Rectal smooth muscle tissue (tissue), 1 donor: ENCODE measurements at regions not wholly inside any gene's neighbourhood (a gene's known extent, or its start where the extent isn't known, plus 50 kb on each side); places are given as distances from the start of the nearest gene placed in this dataset.

Experiments
- H3K27ac ChIP-seq: one replicate; pipeline ENCODE4 v1.7.0; 2013; ENCODE audit warnings: low read depth, low read length, inconsistent platforms
- H3K27me3 ChIP-seq: one replicate; pipeline ENCODE4 v1.7.0; 2013; ENCODE audit warnings: low read length; ENCODE audit not compliant: control insufficient read depth, insufficient read depth
- H3K36me3 ChIP-seq: one replicate; pipeline ENCODE4 v1.7.0; 2013; ENCODE audit warnings: low read length; ENCODE audit not compliant: control insufficient read depth, insufficient read depth
- H3K4me1 ChIP-seq: one replicate; pipeline ENCODE4 v1.7.0; 2013; ENCODE audit warnings: low read length; ENCODE audit not compliant: control insufficient read depth, insufficient read depth
- H3K4me3 ChIP-seq: one replicate; pipeline ENCODE4 v1.7.0; 2013; ENCODE audit warnings: low read length
- H3K9ac ChIP-seq: one replicate; pipeline ENCODE4 v1.7.0; 2013; ENCODE audit warnings: low read length

DNA sequence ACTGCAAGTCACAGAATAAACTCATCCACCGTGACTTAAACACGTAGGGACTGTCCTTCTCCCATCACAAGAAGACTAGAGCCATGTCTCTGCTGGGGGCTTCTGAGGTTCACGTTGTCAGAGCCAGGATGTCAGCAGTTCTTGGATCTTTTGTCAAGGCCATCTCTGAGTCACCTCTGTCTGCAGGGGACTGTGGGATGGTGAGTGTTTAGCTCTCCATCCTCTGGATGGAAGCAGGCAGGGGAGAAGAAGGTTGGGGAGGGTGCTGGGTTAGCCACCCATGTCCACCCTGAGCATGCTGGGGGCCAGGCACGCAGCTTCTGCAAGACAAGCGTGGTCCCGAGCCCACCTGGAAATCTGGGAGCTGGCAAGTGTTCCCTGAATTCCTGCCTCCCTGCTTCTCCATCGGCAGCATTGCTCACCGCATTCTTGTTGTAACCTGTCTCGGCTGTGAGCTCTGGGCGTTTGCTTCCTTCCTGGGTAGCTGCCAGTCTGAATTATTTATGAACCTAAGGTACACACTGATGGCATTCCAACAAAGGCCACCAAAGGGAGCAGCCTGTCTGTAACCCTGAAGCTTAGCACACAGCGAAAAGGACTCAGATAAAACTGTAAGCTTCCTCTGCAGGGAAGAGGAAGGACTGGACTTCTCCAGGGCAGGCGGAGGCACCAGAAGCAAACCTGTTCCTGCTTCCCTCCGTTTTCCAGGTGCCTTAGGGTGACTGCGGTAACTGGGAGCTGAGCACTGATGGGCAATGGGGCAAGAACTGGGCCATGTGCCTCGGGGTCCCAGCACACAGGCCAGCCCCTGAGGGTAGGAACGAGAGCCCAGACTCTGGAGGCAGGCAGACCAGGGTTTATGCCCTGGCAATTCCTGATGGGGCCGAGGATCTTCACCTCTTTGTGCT lies 88.6 kb downstream of the RIPK4 start:
- H3K9ac ChIP-seq = peak overlapping the region; percentile 51
- H3K27me3 ChIP-seq = no peaks in the 10 kb centered on the region
- peak overlapping the region; percentile 53 for H3K27ac ChIP-seq
- H3K4me3 ChIP-seq = peak overlapping the region; percentile 45
- peaks cover 5% of the 10 kb centered on the region for H3K4me1 ChIP-seq
- H3K36me3 ChIP-seq = no peaks in the 10 kb centered on the region

DNA sequence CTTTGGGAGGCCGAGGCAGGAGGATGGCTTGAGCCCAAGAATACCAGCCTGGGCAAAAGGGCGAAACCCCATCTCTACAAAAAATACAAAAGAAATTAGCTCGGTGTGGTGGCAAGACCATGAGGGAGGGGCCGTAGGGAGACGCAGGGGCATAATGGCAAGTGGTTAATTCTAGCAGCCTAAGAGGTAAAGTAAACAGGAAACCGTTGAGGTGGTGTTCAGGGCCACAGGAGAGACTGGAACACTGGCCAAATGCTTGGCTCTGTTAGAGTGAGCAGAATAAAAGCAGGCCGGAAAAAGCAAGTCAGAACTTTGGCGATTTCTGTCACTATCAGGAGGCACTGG lies 89.2 kb downstream of the RIPK4 start:
- no peak overlapping the region for H3K27ac ChIP-seq
- peaks cover 5% of the 10 kb centered on the region for H3K4me1 ChIP-seq
- H3K27me3 ChIP-seq = no peaks in the 10 kb centered on the region
- H3K9ac ChIP-seq = no peak overlapping the region
- H3K4me3 ChIP-seq = no peak overlapping the region
- H3K36me3 ChIP-seq = no peaks in the 10 kb centered on the region

DNA sequence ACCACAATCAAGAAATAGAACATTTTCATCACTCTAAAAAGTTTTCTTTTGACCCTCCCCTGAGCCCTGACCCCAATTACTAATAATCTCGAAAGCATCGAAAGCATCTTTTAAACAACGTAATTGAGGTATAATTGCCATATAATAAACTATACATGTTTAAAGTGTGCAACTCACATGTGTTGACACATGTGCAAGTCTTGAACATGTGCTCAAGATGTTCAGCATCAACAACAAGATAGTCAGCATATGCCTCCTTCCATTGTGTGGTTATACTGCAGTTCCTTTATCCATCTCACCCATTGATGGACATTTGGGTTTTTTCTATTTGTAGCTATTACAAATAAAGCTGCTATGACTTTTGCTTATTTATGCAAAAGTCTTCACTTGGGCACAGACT lies 90.7 kb downstream of the RIPK4 start:
- Histone ChIP-seq H3K4me1 (peaks cover 5% of the 10 kb centered on the region), H3K27me3 (no peaks in the 10 kb centered on the region), H3K27ac (no peak overlapping the region), H3K9ac (no peak overlapping the region), H3K4me3 (no peak overlapping the region), H3K36me3 (no peaks in the 10 kb centered on the region)

DNA sequence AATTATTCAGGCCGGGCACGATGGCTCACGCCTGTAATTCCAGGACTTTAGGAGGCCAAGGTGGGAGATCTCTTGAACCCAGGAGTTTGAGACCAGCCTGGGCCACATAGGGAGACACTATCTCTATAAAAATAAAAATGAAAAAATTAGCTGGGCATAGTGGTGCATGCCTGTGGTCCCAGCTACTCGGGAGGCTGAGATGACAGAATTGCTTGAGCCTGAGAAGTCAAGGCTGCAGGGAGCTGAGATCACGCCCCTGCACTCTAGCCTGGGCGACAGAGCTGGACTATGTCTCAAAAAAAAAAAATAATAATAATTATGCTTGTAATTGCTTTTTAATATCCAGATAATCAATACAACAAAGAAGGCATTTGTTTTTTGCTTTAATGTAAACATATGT lies 91.3 kb downstream of the RIPK4 start:
- Histone ChIP-seq H3K9ac (no peak overlapping the region), H3K27ac (no peak overlapping the region), H3K4me1 (peaks cover 5% of the 10 kb centered on the region), H3K36me3 (no peaks in the 10 kb centered on the region), H3K4me3 (no peak overlapping the region), H3K27me3 (no peaks in the 10 kb centered on the region)

DNA sequence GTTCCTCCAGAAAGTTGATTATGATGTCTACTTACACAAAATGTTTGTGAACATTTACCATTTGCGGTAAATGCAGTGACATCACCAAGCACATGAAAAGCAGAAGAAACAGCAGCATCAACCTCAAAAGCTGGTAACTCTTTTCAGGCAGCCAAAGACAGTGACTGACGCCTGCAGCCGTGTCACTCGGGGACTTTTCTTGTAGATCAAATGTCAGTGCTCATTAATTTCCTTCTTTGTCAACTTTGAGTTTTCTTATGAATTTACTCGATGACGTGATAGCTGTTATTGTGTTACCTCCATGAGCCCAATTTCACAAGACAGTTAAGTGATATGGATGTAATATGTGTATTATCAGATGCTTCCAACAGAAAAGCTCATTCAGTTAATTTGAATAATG lies 92.5 kb downstream of the RIPK4 start:
- H3K27ac ChIP-seq = no peak overlapping the region

DNA sequence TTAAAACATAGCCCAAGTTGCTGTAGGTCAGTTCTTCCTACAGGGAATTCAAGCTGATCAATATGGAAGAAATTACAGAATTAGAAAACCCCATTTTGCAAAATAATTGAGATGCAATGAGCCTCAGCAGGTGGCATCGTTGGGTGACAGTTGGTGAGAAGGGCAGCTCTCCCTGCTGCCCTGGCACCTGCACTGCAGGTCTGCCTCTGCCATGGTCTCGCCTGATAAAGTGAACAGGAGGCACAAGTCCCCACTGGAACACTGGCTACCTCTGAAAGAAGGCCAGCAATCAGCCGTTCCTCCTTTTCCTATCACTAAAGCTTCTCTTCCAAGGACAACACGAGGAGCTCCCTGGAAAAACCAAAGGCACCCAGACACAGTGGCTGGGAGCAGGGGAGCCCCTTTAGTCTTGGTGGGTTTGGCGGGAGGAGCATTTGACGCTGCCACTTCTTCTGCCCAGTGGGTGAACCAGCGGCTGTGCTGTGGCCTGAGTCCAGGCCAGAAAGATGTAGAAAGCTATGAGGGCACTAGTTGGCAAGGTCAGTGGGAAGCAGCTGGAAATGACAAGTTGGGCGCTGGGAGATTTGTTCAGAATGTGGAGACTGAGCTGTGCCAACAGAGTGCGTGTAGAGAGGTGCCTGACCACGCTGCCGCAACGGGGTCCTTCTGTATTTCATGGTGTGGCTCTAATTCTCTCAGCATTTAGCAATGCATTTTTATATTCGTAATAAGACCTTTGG lies 93.1 kb downstream of the RIPK4 start:
- Histone ChIP-seq H3K4me3 (no peak overlapping the region), H3K36me3 (no peaks in the 10 kb centered on the region), H3K4me1 (peaks cover 5% of the 10 kb centered on the region), H3K27me3 (no peaks in the 10 kb centered on the region), H3K27ac (no peak overlapping the region), H3K9ac (no peak overlapping the region)

More for the DNA sequence above, 92.5 kb downstream of the RIPK4 start:
- Histone ChIP-seq H3K9ac (no peak overlapping the region), H3K36me3 (no peaks in the 10 kb centered on the region), H3K27me3 (no peaks in the 10 kb centered on the region), H3K4me3 (no peak overlapping the region), H3K4me1 (peaks cover 5% of the 10 kb centered on the region)

DNA sequence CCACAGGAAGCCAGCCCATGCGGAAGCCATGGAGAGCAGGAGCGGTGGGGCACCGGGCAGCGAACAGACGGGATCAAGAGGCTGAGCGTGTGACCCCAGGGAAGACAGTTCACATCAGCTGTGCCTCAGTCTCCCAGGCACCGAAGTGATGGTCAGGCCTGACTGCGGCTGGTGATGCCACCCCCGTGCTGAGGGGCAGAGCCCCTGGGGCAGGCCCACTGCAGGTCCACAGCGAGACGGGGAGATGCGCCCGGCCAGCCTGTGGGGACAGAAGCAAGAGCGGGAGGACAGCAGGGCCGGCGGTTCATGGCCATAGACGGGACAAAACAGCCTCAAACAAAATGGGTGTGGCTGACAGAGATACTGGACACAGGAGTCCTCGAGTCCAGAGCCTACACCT lies 93.8 kb downstream of the RIPK4 start:
- Histone ChIP-seq H3K27me3 (no peaks in the 10 kb centered on the region), H3K36me3 (no peaks in the 10 kb centered on the region), H3K27ac (no peak overlapping the region), H3K4me3 (no peak overlapping the region), H3K9ac (no peak overlapping the region), H3K4me1 (no peaks in the 10 kb centered on the region)

DNA sequence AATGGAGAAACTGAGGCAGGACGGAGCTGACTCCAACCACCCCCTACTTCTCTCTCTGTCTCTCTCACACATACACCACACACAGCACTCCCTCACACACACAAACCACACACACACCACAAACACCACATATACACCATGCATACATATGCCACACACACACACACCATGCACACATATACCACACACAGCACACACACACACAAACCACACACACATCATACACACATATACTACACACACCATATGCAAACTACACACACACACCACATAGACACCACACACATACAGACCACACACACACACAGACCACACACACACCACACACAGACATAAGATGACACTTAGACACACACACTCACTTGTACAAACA lies 94.3 kb downstream of the RIPK4 start:
- Histone ChIP-seq H3K36me3 (no peaks in the 10 kb centered on the region), H3K9ac (no peak overlapping the region), H3K27ac (no peak overlapping the region), H3K4me1 (no peaks in the 10 kb centered on the region), H3K4me3 (no peak overlapping the region), H3K27me3 (no peaks in the 10 kb centered on the region)

DNA sequence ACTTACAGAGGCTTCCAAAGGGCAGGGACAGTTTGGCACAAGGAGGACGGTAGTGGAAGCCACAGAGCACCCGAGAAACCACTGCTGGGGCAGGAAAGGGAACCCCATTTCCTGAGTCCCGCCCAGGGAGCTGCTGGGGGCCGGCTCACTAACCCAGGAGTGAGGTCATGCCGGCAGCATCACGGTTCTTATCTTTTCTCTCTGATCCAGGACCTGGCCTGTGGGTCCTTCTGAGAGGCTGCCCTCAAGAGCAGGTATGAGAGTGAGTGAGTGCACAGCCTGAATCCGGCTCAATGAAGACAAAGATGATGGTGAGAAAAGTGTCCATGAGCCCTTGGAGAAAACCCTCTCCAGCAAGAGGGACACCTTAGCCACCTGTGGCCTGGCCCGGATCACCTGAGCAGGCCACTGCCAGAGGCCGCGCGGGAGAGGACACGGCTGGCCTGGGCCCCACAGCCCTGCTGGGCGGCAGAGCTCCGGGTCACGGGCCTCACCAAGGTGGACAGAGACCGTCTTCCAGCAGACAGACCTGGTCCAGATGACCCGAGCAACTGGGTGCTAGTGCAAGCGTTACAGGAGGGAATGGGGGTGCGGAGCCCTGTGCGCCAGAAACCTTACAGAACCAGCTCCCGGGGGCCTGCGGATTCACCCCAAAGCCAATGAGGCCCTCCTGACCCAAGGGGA lies 94.9 kb downstream of the RIPK4 start:
- Histone ChIP-seq H3K27me3 (no peaks in the 10 kb centered on the region), H3K36me3 (no peaks in the 10 kb centered on the region), H3K4me3 (no peak overlapping the region), H3K4me1 (no peaks in the 10 kb centered on the region), H3K27ac (no peak overlapping the region), H3K9ac (no peak overlapping the region)

DNA sequence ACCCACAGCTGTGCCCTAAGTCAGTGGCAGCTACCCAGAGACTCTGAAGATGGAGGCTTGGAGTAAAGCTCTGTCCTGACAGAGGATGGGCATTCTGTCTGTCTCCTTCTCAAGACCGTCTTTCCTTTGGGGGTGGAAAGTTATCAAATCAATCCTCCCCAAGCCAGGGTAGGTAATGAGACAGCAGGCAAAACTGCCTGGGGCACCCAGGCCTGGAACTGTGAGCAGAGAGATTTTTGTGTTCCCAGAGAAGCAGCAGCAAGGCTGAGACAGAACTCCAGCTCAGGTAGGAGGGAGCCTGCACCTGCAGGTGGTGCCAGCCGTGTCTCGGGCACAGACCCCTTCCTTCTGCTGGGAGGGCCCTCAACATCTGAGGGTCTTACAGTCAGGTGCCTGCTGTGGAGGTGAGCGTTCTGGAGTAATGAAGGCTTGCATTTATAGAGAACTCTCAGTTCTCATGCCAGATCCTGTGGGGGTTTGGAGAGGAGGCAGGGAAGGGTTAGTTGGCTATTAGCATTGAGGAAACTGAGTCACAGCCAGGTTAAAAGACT lies 95.6 kb downstream of the RIPK4 start:
- H3K9ac ChIP-seq = no peak overlapping the region

DNA sequence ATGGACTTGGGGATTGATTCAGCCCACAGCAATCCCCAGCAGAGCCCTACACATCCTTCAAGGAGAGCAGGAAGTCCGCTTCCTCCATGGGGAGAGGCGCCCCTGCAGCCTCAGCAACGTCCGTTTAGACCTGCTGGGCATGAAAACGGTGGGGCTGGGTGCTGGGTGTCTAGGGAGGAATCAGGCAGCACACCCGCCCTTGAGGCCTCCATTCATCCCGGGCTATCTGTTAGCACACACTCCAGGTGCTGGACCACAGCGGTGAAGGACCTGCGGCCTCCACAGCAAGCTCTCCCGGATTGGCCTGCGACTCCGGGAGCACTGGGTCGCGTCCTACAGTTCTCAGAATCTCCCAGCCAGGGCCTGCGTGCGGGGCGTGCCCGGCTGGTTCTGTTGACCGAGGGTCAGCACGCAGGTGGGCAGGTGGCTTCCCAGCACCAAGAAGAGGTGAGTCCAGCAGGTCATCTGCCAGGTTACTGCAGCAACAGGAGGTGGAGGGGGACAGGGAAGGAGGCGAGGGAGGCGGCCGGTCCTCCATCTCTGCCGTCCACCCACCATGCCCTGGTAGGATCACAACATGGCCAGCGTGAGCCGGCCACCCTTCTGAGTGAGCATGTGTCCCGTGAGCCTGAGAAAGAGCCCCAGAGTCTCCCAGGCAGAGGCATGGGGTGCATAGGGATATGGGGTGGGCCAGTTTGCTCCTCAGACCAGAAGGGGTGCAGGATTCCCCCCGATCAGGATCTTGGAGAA lies 96.6 kb downstream of the RIPK4 start:
- Histone ChIP-seq H3K9ac (no peak overlapping the region), H3K27me3 (peaks cover 3% of the 10 kb centered on the region), H3K4me1 (no peaks in the 10 kb centered on the region), H3K36me3 (no peaks in the 10 kb centered on the region), H3K27ac (no peak overlapping the region), H3K4me3 (no peak overlapping the region)

More for the DNA sequence above, 95.6 kb downstream of the RIPK4 start:
- H3K36me3 ChIP-seq = no peaks in the 10 kb centered on the region
- H3K27me3 ChIP-seq = peaks cover 3% of the 10 kb centered on the region
- H3K4me3 ChIP-seq = no peak overlapping the region
- H3K4me1 ChIP-seq = no peaks in the 10 kb centered on the region
- no peak overlapping the region for H3K27ac ChIP-seq

DNA sequence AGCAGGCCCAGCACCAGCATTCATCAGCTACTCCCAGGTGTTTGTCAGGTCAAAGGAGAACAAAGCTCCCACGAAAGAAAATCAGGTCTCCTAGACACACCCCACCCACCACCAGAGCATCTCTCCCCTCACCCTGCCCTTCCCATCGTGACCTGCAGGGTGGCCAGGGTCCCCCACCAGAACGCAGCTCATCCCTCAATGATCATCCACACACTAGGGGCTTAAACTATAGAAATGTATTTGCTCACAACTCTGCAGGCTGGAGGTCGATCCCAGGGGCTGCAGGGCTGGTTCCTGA lies 97.4 kb downstream of the RIPK4 start:
- Histone ChIP-seq H3K27ac (no peak overlapping the region), H3K4me1 (no peaks in the 10 kb centered on the region), H3K36me3 (no peaks in the 10 kb centered on the region)

More for the DNA sequence above, 97.4 kb downstream of the RIPK4 start:
- Histone ChIP-seq H3K9ac (no peak overlapping the region), H3K27me3 (peaks cover 3% of the 10 kb centered on the region), H3K4me3 (no peak overlapping the region)
